HCEC 1CT (cell line): ENCODE measurements at regions not wholly inside any gene's neighbourhood (a gene's known extent, or its start where the extent isn't known, plus 50 kb on each side); places are given as distances from the start of the nearest gene placed in this dataset.
"Not testable (repeated sequence)": the region's sequence is repeated elsewhere in the genome, so short reads cannot be mapped to it uniquely, and the experiment has no call there.

Experiments used
- DNase-seq: peaks from one replicate; pipeline ENCODE4 v3.0.0-alpha.2; 2017

- DNase-seq = peak; percentile 76
Measured at GRCh38 chr15:77944002-77944867, 133.3 kb downstream of the TBC1D2B start.

- DNase-seq = no peak
Measured at GRCh38 chr15:77942611-77943211, 134.8 kb downstream of the TBC1D2B start.

GRCh38 chr15:77941090-77941827 lies 136.3 kb downstream of the TBC1D2B start:
- DNase-seq = not testable (repeated sequence)

GRCh38 chr15:77940381-77940947 lies 137.0 kb downstream of the TBC1D2B start:
- no peak for DNase-seq

GRCh38 chr15:77939851-77940250 lies 137.7 kb downstream of the TBC1D2B start:
- no peak for DNase-seq

- DNase-seq = peak; percentile 1
Measured at GRCh38 chr15:77939026-77939425, 138.5 kb downstream of the TBC1D2B start.

GRCh38 chr15:77938546-77938945 lies 139.0 kb downstream of the TBC1D2B start:
- not testable (repeated sequence) for DNase-seq

- DNase-seq = not testable (repeated sequence)
Measured at GRCh38 chr15:77936567-77936966, 140.9 kb downstream of the TBC1D2B start.

- DNase-seq = not testable (repeated sequence)
Measured at GRCh38 chr15:77934516-77934915, 143.0 kb downstream of the TBC1D2B start.

- DNase-seq = not testable (repeated sequence)
Measured at GRCh38 chr15:77930907-77931306, 146.6 kb downstream of the TBC1D2B start.

- DNase-seq = not testable (repeated sequence)
Measured at GRCh38 chr15:77930490-77930889, 147.0 kb downstream of the TBC1D2B start.

- peak; percentile 13 for DNase-seq
Measured at GRCh38 chr15:77926789-77927188, 150.7 kb downstream of the TBC1D2B start.

GRCh38 chr15:77926296-77926695 lies 151.2 kb downstream of the TBC1D2B start:
- DNase-seq = not testable (repeated sequence)

- not testable (repeated sequence) for DNase-seq
Measured at GRCh38 chr15:77925101-77925500, 152.4 kb downstream of the TBC1D2B start.

- DNase-seq = no peak
Measured at GRCh38 chr15:77921664-77922063, 155.8 kb downstream of the TBC1D2B start.

- DNase-seq = not testable (repeated sequence)
Measured at GRCh38 chr15:77916966-77917635, 160.4 kb downstream of the TBC1D2B start.

GRCh38 chr15:77915961-77916330 lies 161.6 kb downstream of the TBC1D2B start:
- not testable (repeated sequence) for DNase-seq

GRCh38 chr15:77915261-77915960 lies 162.1 kb downstream of the TBC1D2B start:
- DNase-seq = no peak

- DNase-seq = not testable (repeated sequence)
Measured at GRCh38 chr15:77914531-77914930, 163.0 kb downstream of the TBC1D2B start.

GRCh38 chr15:77910030-77910911 lies 167.2 kb downstream of the TBC1D2B start:
- peak; percentile 74 for DNase-seq
